Stimulated activated naive CD4-positive, alpha-beta T cell (primary cell): ENCODE measurements at regions not wholly inside any gene's neighbourhood (a gene's known extent, or its start where the extent isn't known, plus 50 kb on each side); places are given as distances from the start of the nearest gene placed in this dataset.

Source experiments
- DNase-seq, 6 experiments: peaks; one replicate each; lab custom pipeline; 2025; lab: John Stamatoyannopoulos, UW

GRCh38 chr2:109070290-109070689, 58.7 kb upstream of the SH3RF3 start:
- DNase-seq: no peak

GRCh38 chr2:109069331-109070194, 59.4 kb upstream of the SH3RF3 start:
- DNase-seq: no peak

- DNase-seq: no peak
Measured at GRCh38 chr2:109068811-109069210, 60.2 kb upstream of the SH3RF3 start.

- DNase-seq: no peak
Measured at GRCh38 chr2:109067631-109068125, 61.3 kb upstream of the SH3RF3 start.

GRCh38 chr2:109066917-109067597, 61.9 kb upstream of the SH3RF3 start:
- DNase-seq: no peak

- no peak for DNase-seq
Measured at GRCh38 chr2:109066501-109066900, 62.5 kb upstream of the SH3RF3 start.

GRCh38 chr2:109065391-109065734, 63.6 kb upstream of the SH3RF3 start:
- no peak for DNase-seq

- no peak for DNase-seq
Measured at GRCh38 chr2:109064660-109065390, 64.2 kb upstream of the SH3RF3 start.

- DNase-seq: peak in 3 of 6 experiments; percentile 6 to 22 (median 21)
Measured at GRCh38 chr2:109062859-109063700, 65.9 kb upstream of the SH3RF3 start.

GRCh38 chr2:109062145-109062858, 66.7 kb upstream of the SH3RF3 start:
- DNase-seq: no peak

- DNase-seq: no peak
Measured at GRCh38 chr2:109061736-109062135, 67.3 kb upstream of the SH3RF3 start.

GRCh38 chr2:109060496-109060895, 68.5 kb upstream of the SH3RF3 start:
- DNase-seq: no peak

GRCh38 chr2:109059474-109060165, 69.4 kb upstream of the SH3RF3 start:
- DNase-seq: no peak

- DNase-seq: no peak
Measured at GRCh38 chr2:109058802-109059201, 69.8 kb upstream of the EDAR start.

- no peak for DNase-seq
Measured at GRCh38 chr2:109058191-109058632, 69.2 kb upstream of the EDAR start.

- DNase-seq: no peak
Measured at GRCh38 chr2:109057686-109058085, 68.7 kb upstream of the EDAR start.

GRCh38 chr2:109055435-109055834, 66.4 kb upstream of the EDAR start:
- DNase-seq: no peak

- DNase-seq: no peak
Measured at GRCh38 chr2:109054865-109055264, 65.8 kb upstream of the EDAR start.

GRCh38 chr2:109053716-109054115, 64.7 kb upstream of the EDAR start:
- DNase-seq: no peak

GRCh38 chr2:109052922-109053321, 63.9 kb upstream of the EDAR start:
- DNase-seq: no peak
